UCSD-AML1 (cell line): ENCODE measurements at regions not wholly inside any gene's neighbourhood (a gene's known extent, or its start where the extent isn't known, plus 50 kb on each side); places are given as distances from the start of the nearest gene placed in this dataset.
A peak's percentile ranks its signal among the peaks of the same experiment; 100 is the strongest.

Source experiments
- DNase-seq: peaks from one replicate; lab custom pipeline; 2025; ENCODE audit not compliant: unreplicated experiment; lab: John Stamatoyannopoulos, UW

- no peak for DNase-seq
Observed at GRCh38 chr12:111310076-111310870, 58.6 kb downstream of the PHETA1 start.

GRCh38 chr12:111309584-111309983 is 59.3 kb downstream of the PHETA1 start:
- no peak for DNase-seq

- no peak for DNase-seq
Observed at GRCh38 chr12:111308473-111308872, 60.4 kb downstream of the PHETA1 start.

GRCh38 chr12:111304642-111305071 is 64.2 kb downstream of the PHETA1 start:
- DNase-seq: peak; percentile 51

GRCh38 chr12:111303531-111303930 is 65.4 kb downstream of the PHETA1 start:
- DNase-seq: no peak

GRCh38 chr12:111298582-111299436 is 70.1 kb downstream of the PHETA1 start:
- DNase-seq: peak; percentile 47

GRCh38 chr12:111297703-111298426 is 71.0 kb downstream of the PHETA1 start:
- no peak for DNase-seq

GRCh38 chr12:111296906-111297463 is 71.9 kb downstream of the PHETA1 start:
- DNase-seq: no peak

GRCh38 chr12:111295176-111295575 is 73.7 kb downstream of the PHETA1 start:
- no peak for DNase-seq

GRCh38 chr12:111293266-111294009 is 75.5 kb downstream of the PHETA1 start:
- no peak for DNase-seq

GRCh38 chr12:111291357-111291756 is 77.5 kb downstream of the PHETA1 start:
- no peak for DNase-seq

- no peak for DNase-seq
Observed at GRCh38 chr12:111288771-111289170, 80.1 kb downstream of the PHETA1 start.

GRCh38 chr12:111287125-111287900 is 81.6 kb downstream of the PHETA1 start:
- DNase-seq: no peak

GRCh38 chr12:111285200-111285599 is 83.7 kb downstream of the PHETA1 start:
- no peak for DNase-seq

GRCh38 chr12:111284709-111285108 is 84.2 kb downstream of the PHETA1 start:
- no peak for DNase-seq

- DNase-seq: no peak
Observed at GRCh38 chr12:111283966-111284365, 84.9 kb downstream of the PHETA1 start.

- DNase-seq: no peak
Observed at GRCh38 chr12:111283521-111283920, 85.4 kb downstream of the PHETA1 start.

- DNase-seq: no peak
Observed at GRCh38 chr12:111277570-111277969, 91.3 kb downstream of the PHETA1 start.

- no peak for DNase-seq
Observed at GRCh38 chr12:111276146-111276545, 92.7 kb downstream of the PHETA1 start.

- DNase-seq: no peak
Observed at GRCh38 chr12:111275308-111275707, 93.6 kb downstream of the PHETA1 start.
